Gastrocnemius medialis (tissue), 4 donors: ENCODE measurements at regions not wholly inside any gene's neighbourhood (a gene's known extent, or its start where the extent isn't known, plus 50 kb on each side); places are given as distances from the start of the nearest gene placed in this dataset.

Experiments
- ATAC-seq, 2 donors: fragments of 150-250 bp; one replicate each; pipeline ENCODE4 v1.9.1; 2016
- DNase-seq, 2 donors: peaks; one replicate each; pipeline ENCODE4 v3.0.0-alpha.2; 2019
- H3K27ac ChIP-seq, 4 donors: fragments of 200-600 bp; sonication (generic); 1 replicate in 1 of 4; 2 replicates in 3 of 4; pipeline ENCODE4 v1.5.1; 2016 to 2018; ENCODE audit warnings: mild to moderate bottlenecking in 2 of 4, moderate library complexity in 1 of 4
- H3K27me3 ChIP-seq, 3 donors: fragments of 200-600 bp; sonication (generic) in 2 of 3; 1 replicate in 1 of 3; 2 replicates in 2 of 3; pipeline versions ENCODE4 v1.5.1 to v1.6.0; 2016 to 2019; ENCODE audit warnings: mild to moderate bottlenecking in 1 of 3, moderate library complexity in 1 of 3
- H3K36me3 ChIP-seq, 2 donors: fragments of 200-600 bp; sonication (generic) in 1 of 2; one replicate each; pipeline ENCODE4 v1.5.1; 2017 to 2018
- H3K4me1 ChIP-seq, 2 donors: fragments of 200-600 bp; sonication (generic) in 1 of 2; one replicate each; pipeline ENCODE4 v1.5.1; 2016 to 2017; ENCODE audit warnings: mild to moderate bottlenecking in 2 of 2
- H3K4me3 ChIP-seq, 4 donors: fragments of 200-600 bp; sonication (generic) in 3 of 4; 1 replicate in 1 of 4; 2 replicates in 3 of 4; pipeline ENCODE4 v1.5.1; 2016 to 2019; ENCODE audit warnings: mild to moderate bottlenecking in 2 of 4
- H3K9me3 ChIP-seq, 3 donors: fragments of 200-600 bp; sonication (generic) in 2 of 3; 1 replicate in 1 of 3; 2 replicates in 2 of 3; pipeline ENCODE4 v1.5.1; 2016 to 2019
- CTCF ChIP-seq, 5 experiments: fragments of 450-650 bp in 3 of 5; fragments of 200-600 bp in 2 of 5; sonication (generic) in 2 of 5; IDR thresholded peaks in 4 of 5; conservative IDR thresholded peaks in 1 of 5; 1 replicate in 4 of 5; 2 replicates in 1 of 5; pipeline ENCODE4 v1.5.1; 2016 to 2019; ENCODE audit warnings: antibody characterized with exemption in 5 of 5, mild to moderate bottlenecking in 3 of 5, moderate library complexity in 3 of 5
- POLR2A ChIP-seq, 2 donors: fragments of 450-650 bp; IDR thresholded peaks; one replicate each; pipeline ENCODE4 v1.6.1; 2017; ENCODE audit warnings: antibody characterized with exemption in 2 of 2, mild to moderate bottlenecking in 2 of 2, moderate library complexity in 2 of 2
- in situ Hi-C, 4 donors: fragments of 200-750 bp; cut with MboI; loops; one replicate each; pipeline versions ENCODE4 v1.15.0 to v1.8.0; 2017; ENCODE audit warnings: low sequenced_read_pairs in 4 of 4
- intact Hi-C: fragments of 100-400 bp; cut with DNase I; formaldehyde crosslinking; loops from one replicate; pipeline ENCODE4 v1.15.1; 2023; ENCODE audit warnings: low total_unique reads

DNA sequence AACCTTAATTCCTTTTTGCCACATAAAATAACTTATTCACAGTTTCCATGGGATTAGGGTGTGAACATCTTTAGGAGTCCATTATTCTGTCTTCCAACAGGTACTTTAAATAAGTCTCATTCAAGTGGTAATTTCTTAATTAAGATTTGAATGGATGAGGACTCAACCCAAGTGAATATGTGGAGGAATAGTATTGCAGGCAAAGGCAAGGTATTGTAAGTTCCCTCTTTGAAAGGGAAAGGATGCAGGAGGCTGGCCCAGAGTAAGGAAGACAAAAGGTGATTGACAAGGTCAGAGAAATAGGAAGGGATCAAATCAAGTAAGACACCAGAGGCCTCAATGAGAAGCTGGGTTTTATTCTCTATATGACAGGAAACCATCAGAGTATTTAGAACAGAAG is 238.2 kb upstream of the RBMS1 start:
- no peak overlapping the region for H3K27ac ChIP-seq
- no peak overlapping the region for H3K4me3 ChIP-seq
- intact Hi-C loops (no loop called here), in situ Hi-C loops (no loop called here)
- DNase-seq (no peak), ATAC-seq (no peak)
- H3K4me1 ChIP-seq: no peaks in the 10 kb centered on the region
- no peaks in the 10 kb centered on the region for H3K36me3 ChIP-seq
- no peak for TF ChIP-seq POLR2A (IDR thresholded peaks at IDR 0.05)
- no peak for TF ChIP-seq CTCF (IDR thresholded peaks at IDR 0.05 in 4 of 5, conservative IDR thresholded peaks at IDR 0.05 in 1 of 5)
- H3K27me3 ChIP-seq: no peaks in the 10 kb centered on the region
- no peaks in the 10 kb centered on the region for H3K9me3 ChIP-seq

- in situ Hi-C loops (no loop called here), intact Hi-C loops (no loop called here)
- no peaks in the 10 kb centered on the region for H3K27me3 ChIP-seq
- no peaks in the 10 kb centered on the region for H3K36me3 ChIP-seq
- H3K9me3 ChIP-seq: no peaks in the 10 kb centered on the region
- no peak for TF ChIP-seq CTCF (IDR thresholded peaks at IDR 0.05 in 4 of 5, conservative IDR thresholded peaks at IDR 0.05 in 1 of 5)
- TF ChIP-seq POLR2A (IDR thresholded peaks at IDR 0.05): no peak
- H3K4me1 ChIP-seq: no peaks in the 10 kb centered on the region
- ATAC-seq (no peak), DNase-seq (no peak)
- no peak overlapping the region for H3K4me3 ChIP-seq
- no peak overlapping the region for H3K27ac ChIP-seq
Observed at GRCh38 chr2:160735696-160736095, 242.1 kb upstream of the RBMS1 start.

DNA sequence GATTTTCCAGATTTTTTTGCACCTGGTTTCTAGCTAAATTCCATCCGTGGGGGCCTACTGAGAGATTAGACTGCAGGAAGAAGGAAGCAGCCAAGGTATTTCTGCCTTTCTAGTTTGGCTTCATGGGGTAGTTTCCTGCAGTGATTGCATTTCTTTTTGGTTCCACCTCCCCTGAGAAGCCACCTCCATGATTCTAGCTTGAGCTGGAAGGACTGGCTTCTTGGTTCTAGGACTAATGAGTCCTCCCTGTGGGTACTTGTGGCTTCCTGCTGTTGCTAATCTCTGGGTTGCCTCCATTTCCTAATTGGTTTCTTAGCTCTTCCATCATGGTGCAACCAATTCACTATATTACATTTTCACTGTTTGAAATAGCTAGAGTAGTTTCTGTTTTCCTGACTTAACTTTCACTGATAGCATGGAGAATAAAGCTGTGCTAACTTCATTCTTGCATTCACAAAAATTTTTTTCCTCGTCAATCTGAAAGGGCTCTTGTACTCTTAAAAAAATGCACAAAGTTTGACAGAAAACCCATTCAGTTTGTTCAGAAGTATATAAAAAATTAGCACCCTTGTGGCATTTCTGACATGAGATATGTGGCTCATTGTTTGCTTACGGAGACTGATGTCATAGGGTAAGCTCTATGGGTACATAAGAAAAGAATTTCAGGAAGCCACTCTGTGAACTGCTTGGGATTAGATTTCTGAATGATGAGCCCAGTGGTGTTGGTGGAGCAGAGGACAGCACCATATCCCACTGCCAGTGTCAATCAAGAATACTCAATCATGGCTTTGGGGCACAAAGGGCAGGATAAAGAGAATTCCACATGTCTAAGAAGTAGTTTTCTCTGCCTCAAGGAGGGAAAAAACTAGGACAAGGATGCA is 242.8 kb upstream of the RBMS1 start:
- no peak overlapping the region for H3K27ac ChIP-seq
- no peaks in the 10 kb centered on the region for H3K27me3 ChIP-seq
- in situ Hi-C loops (no loop called here), intact Hi-C loops (no loop called here)
- no peak for ATAC-seq
- no peak for TF ChIP-seq CTCF (IDR thresholded peaks at IDR 0.05 in 4 of 5, conservative IDR thresholded peaks at IDR 0.05 in 1 of 5)
- no peak for TF ChIP-seq POLR2A (IDR thresholded peaks at IDR 0.05)
- H3K4me3 ChIP-seq: no peak overlapping the region
- no peak for DNase-seq
- no peaks in the 10 kb centered on the region for H3K36me3 ChIP-seq
- H3K9me3 ChIP-seq: no peaks in the 10 kb centered on the region
- no peaks in the 10 kb centered on the region for H3K4me1 ChIP-seq

GRCh38 chr2:160737247-160737646 is 243.6 kb upstream of the RBMS1 start:
- Histone ChIP-seq H3K9me3 (no peaks in the 10 kb centered on the region), H3K4me1 (no peaks in the 10 kb centered on the region), H3K36me3 (no peaks in the 10 kb centered on the region), H3K4me3 (no peak overlapping the region), H3K27me3 (no peaks in the 10 kb centered on the region), H3K27ac (no peak overlapping the region)
- intact Hi-C loops (no loop called here), in situ Hi-C loops (no loop called here)
- ATAC-seq (no peak), DNase-seq (no peak)
- TF ChIP-seq POLR2A (IDR thresholded peaks at IDR 0.05) (no peak), CTCF (IDR thresholded peaks at IDR 0.05 in 4 of 5, conservative IDR thresholded peaks at IDR 0.05 in 1 of 5) (no peak)
